ENCODE measurements at regions not wholly inside any gene's neighbourhood (a gene's known extent, or its start where the extent isn't known, plus 50 kb on each side); places are given as distances from the start of the nearest gene placed in this dataset.
A peak's percentile ranks its signal among the peaks of the same experiment; 100 is the strongest.

- Histone ChIP-seq H3K4me3 (no peak overlapping the region), H3K36me3 (no peaks in the 10 kb centered on the region), H3K4me1 (peaks cover 0 to 28% (median 8%) of the 10 kb centered on the region in 9 donors), H3K27me3 (peaks cover 0 to 34% (median 15%) of the 10 kb centered on the region in 7 donors), H3K27ac (peak overlapping the region in 5 of 10 donors; percentile 22 to 71 (median 57)), H3K9me3 (peaks cover 0 to 28% (median 7%) of the 10 kb centered on the region in 11 donors)
- intact Hi-C loops (cut with DNase I), result no loop called here
- TF ChIP-seq CTCF (IDR thresholded peaks at IDR 0.05), result no peak
- DNase-seq, result no peak
- peak in 2 of 8 donors; percentile 31 to 60 for ATAC-seq
- 57 to 71% methylated on average over 1 of the region's 1 CpG for WGBS, 2 donors
Measured at GRCh38 chr21:35423709-35424108, 374.6 kb upstream of the RUNX1 start.

- Histone ChIP-seq H3K4me3 (no peak overlapping the region), H3K4me1 (peaks cover 0 to 11% (median 0%) of the 10 kb centered on the region in 9 donors), H3K27ac (no peak overlapping the region), H3K27me3 (peaks cover 0 to 21% (median 9%) of the 10 kb centered on the region in 7 donors), H3K9me3 (peaks cover 0 to 28% (median 7%) of the 10 kb centered on the region in 11 donors), H3K36me3 (no peaks in the 10 kb centered on the region)
- ATAC-seq (no peak), DNase-seq (no peak)
- intact Hi-C loops (cut with DNase I), result no loop called here
- no peak for TF ChIP-seq CTCF (IDR thresholded peaks at IDR 0.05)
Measured at GRCh38 chr21:35422011-35422410, 372.9 kb upstream of the RUNX1 start.

GRCh38 chr21:35421221-35421620 lies 372.1 kb upstream of the RUNX1 start:
- peaks cover 0 to 5% (median 0%) of the 10 kb centered on the region in 9 donors for H3K4me1 ChIP-seq
- peaks cover 0 to 17% (median 3%) of the 10 kb centered on the region in 7 donors for H3K27me3 ChIP-seq
- no peak overlapping the region for H3K27ac ChIP-seq
- WGBS, 2 donors, result 93 to 94% methylated on average over 5 of the region's 5 CpGs
- TF ChIP-seq CTCF (IDR thresholded peaks at IDR 0.05), result no peak
- DNase-seq, result no peak
- intact Hi-C loops (cut with DNase I), result no loop called here
- H3K36me3 ChIP-seq, result no peaks in the 10 kb centered on the region
- peaks cover 0 to 28% (median 7%) of the 10 kb centered on the region in 11 donors for H3K9me3 ChIP-seq
- no peak for ATAC-seq
- no peak overlapping the region for H3K4me3 ChIP-seq

- WGBS, 2 donors, result 73 to 76% methylated on average over 2 of the region's 2 CpGs
Measured at GRCh38 chr21:35420656-35421055, 371.6 kb upstream of the RUNX1 start.

More at GRCh38 chr21:35420656-35421055, 371.6 kb upstream of the RUNX1 start:
- no peak overlapping the region for H3K4me3 ChIP-seq
- no peak overlapping the region for H3K27ac ChIP-seq
- no peaks in the 10 kb centered on the region for H3K36me3 ChIP-seq
- peaks cover 0 to 28% (median 7%) of the 10 kb centered on the region in 11 donors for H3K9me3 ChIP-seq
- ATAC-seq (no peak), DNase-seq (no peak)
- H3K4me1 ChIP-seq, result peaks cover 0 to 5% (median 0%) of the 10 kb centered on the region in 9 donors
- intact Hi-C loops (cut with DNase I), result no loop called here
- H3K27me3 ChIP-seq, result peaks cover 0 to 11% (median 0%) of the 10 kb centered on the region in 7 donors
- TF ChIP-seq CTCF (IDR thresholded peaks at IDR 0.05), result no peak

Data from heart right ventricle (tissue), 16 donors.